Ovary (tissue), 7 donors: ENCODE measurements at regions not wholly inside any gene's neighbourhood (a gene's known extent, or its start where the extent isn't known, plus 50 kb on each side); places are given as distances from the start of the nearest gene placed in this dataset.

ENCODE experiments used
- DNase-seq, 5 donors: peaks; one replicate each; pipeline ENCODE4 v3.0.0-alpha.2; 2019 to 2020
- H3K27ac ChIP-seq, 2 donors: fragments of 200-600 bp; one replicate each; pipeline versions ENCODE4 v1.5.1 to v1.8.0; 2019 to 2022
- H3K27me3 ChIP-seq: fragments of 200-600 bp; one replicate; pipeline ENCODE4 v1.8.0; 2022
- H3K36me3 ChIP-seq: fragments of 200-600 bp; sonication (generic); one replicate; pipeline ENCODE4 v1.5.1; 2019
- H3K4me1 ChIP-seq: one replicate; pipeline ENCODE4 v1.8.1; 2013; ENCODE audit warnings: mild to moderate bottlenecking, moderate library complexity; ENCODE audit not compliant: insufficient read depth
- H3K4me3 ChIP-seq: fragments of 200-600 bp; sonication (generic); one replicate; pipeline ENCODE4 v1.5.1; 2017
- H3K9me3 ChIP-seq, 2 donors: fragments of 200-600 bp in 1 of 2; sonication (generic) in 1 of 2; one replicate each; pipeline versions ENCODE4 v1.5.1 to v1.8.1; 2013 to 2019; ENCODE audit warnings: mild to moderate bottlenecking in 1 of 2, moderate library complexity in 1 of 2
- CTCF ChIP-seq, 3 donors: fragments of 450-650 bp in 2 of 3; fragments of 200-600 bp in 1 of 3; IDR thresholded peaks; one replicate each; pipeline versions ENCODE4 v1.5.1 to v1.8.0; 2016 to 2022; ENCODE audit warnings: antibody characterized with exemption in 3 of 3, mild to moderate bottlenecking in 1 of 3
- EP300 ChIP-seq: sonication (generic); formaldehyde crosslinking; IDR thresholded peaks from one replicate; pipeline ENCODE4 v1.6.1; 2017; ENCODE audit warnings: antibody characterized with exemption
- POLR2A ChIP-seq: fragments of 450-650 bp; IDR thresholded peaks from one replicate; pipeline ENCODE4 v1.6.1; 2017; ENCODE audit warnings: antibody characterized with exemption, mild to moderate bottlenecking, moderate library complexity
- WGBS, 3 donors: extraction: QIAGEN DNeasy Blood & Tissue Kit in 1 of 3; methylation state at CpG; one replicate each; pipeline versions ENCODE4 v1.1.5 to v1.1.7; 2013 to 2017; 5-methylcytosine and 5-hydroxymethylcytosine counted together
- intact Hi-C, 4 donors: fragments of 100-400 bp; cut with DNase I; formaldehyde crosslinking; loops; one replicate each; pipeline versions ENCODE4 v1.11.0 to v1.15.1; 2022 to 2023
- donor health status: DM: no; HTN: no; CAD: no; lungs with moderate emphysema.
- donor health status: DM: no; HTN: no; CAD: no.
- donor health status: Bipolar disorder and iron deficiency.
- donor health status: DM: no; HTN: no; CAD: no.
- donor health status: DM: yes; HTN: yes; CAD: no.

- WGBS, 3 donors = 81 to 86% (median 84%) methylated on average over 3 of the region's 3 CpGs
- H3K4me3 ChIP-seq = no peak overlapping the region
- no peaks in the 10 kb centered on the region for H3K4me1 ChIP-seq
- no peak overlapping the region for H3K27ac ChIP-seq
- H3K27me3 ChIP-seq = no peaks in the 10 kb centered on the region
- H3K9me3 ChIP-seq = no peaks in the 10 kb centered on the region
- intact Hi-C loops = no loop called here
- H3K36me3 ChIP-seq = no peaks in the 10 kb centered on the region
- no peak for DNase-seq
- TF ChIP-seq CTCF (IDR thresholded peaks at IDR 0.05) (no peak), EP300 (no peak), POLR2A (no peak)
Observed at GRCh38 chr12:127542931-127543330, 724.0 kb upstream of the TMEM132C start.

- intact Hi-C loops = no loop called here
- H3K27me3 ChIP-seq = no peaks in the 10 kb centered on the region
- no peak overlapping the region for H3K4me3 ChIP-seq
- no peaks in the 10 kb centered on the region for H3K36me3 ChIP-seq
- no peaks in the 10 kb centered on the region for H3K9me3 ChIP-seq
- 68 to 78% (median 71%) methylated on average over 6 of the region's 6 CpGs for WGBS, 3 donors
- TF ChIP-seq POLR2A (no peak), CTCF (IDR thresholded peaks at IDR 0.05) (no peak), EP300 (no peak)
- DNase-seq = no peak
- H3K27ac ChIP-seq = no peak overlapping the region
- no peaks in the 10 kb centered on the region for H3K4me1 ChIP-seq
Observed at GRCh38 chr12:127546721-127547505, 720.1 kb upstream of the TMEM132C start.

- WGBS, 3 donors = 30 to 32% (median 30%) methylated on average over 10 of the region's 10 CpGs
- no peaks in the 10 kb centered on the region for H3K27me3 ChIP-seq
- H3K4me1 ChIP-seq = no peaks in the 10 kb centered on the region
- H3K9me3 ChIP-seq = no peaks in the 10 kb centered on the region
- H3K36me3 ChIP-seq = no peaks in the 10 kb centered on the region
- TF ChIP-seq CTCF (IDR thresholded peaks at IDR 0.05) = no peak
- no peak for TF ChIP-seq POLR2A
- TF ChIP-seq EP300 = no peak
- no peak for DNase-seq
- intact Hi-C loops = no loop called here
- no peak overlapping the region for H3K4me3 ChIP-seq
- no peak overlapping the region for H3K27ac ChIP-seq
Observed at GRCh38 chr12:127548123-127548553, 718.8 kb upstream of the TMEM132C start.

GRCh38 chr12:127550271-127550670, 716.7 kb upstream of the TMEM132C start:
- H3K27ac ChIP-seq = no peak overlapping the region
- intact Hi-C loops = no loop called here
- H3K27me3 ChIP-seq = no peaks in the 10 kb centered on the region
- H3K4me3 ChIP-seq = no peak overlapping the region
- H3K4me1 ChIP-seq = no peaks in the 10 kb centered on the region
- TF ChIP-seq CTCF (IDR thresholded peaks at IDR 0.05) (no peak), POLR2A (no peak)
- 70 to 78% (median 72%) methylated on average over 8 of the region's 8 CpGs for WGBS, 3 donors
- no peaks in the 10 kb centered on the region for H3K36me3 ChIP-seq
- DNase-seq = no peak
- no peaks in the 10 kb centered on the region for H3K9me3 ChIP-seq
